WTC11 (cell line): ENCODE measurements at regions not wholly inside any gene's neighbourhood (a gene's known extent, or its start where the extent isn't known, plus 50 kb on each side); places are given as distances from the start of the nearest gene placed in this dataset.

Source experiments
- ATF1 ChIP-seq: sonication (generic); formaldehyde crosslinking; IDR thresholded peaks from 2 replicates; pipeline ENCODE4 v1.8.1; 2023; ENCODE audit warnings: mild to moderate bottlenecking, moderate library complexity, missing genetic modification reagents
- ELF4 ChIP-seq: sonication (generic); formaldehyde crosslinking; IDR thresholded peaks from 2 replicates; pipeline ENCODE4 v1.8.1; 2022; ENCODE audit warnings: low read depth, mild to moderate bottlenecking, moderate library complexity, missing genetic modification reagents
- ETV6 ChIP-seq: sonication (generic); formaldehyde crosslinking; IDR thresholded peaks from 2 replicates; pipeline ENCODE4 v1.8.1; 2022; ENCODE audit warnings: mild to moderate bottlenecking, missing genetic modification reagents
- NR1H2 ChIP-seq: sonication (generic); formaldehyde crosslinking; IDR thresholded peaks from 2 replicates; pipeline ENCODE4 v1.9.0; 2021; ENCODE audit warnings: mild to moderate bottlenecking, moderate library complexity, missing genetic modification reagents
- NR3C1 ChIP-seq: sonication (generic); formaldehyde crosslinking; conservative IDR thresholded peaks from 2 replicates; pipeline ENCODE4 v1.8.1; 2023; ENCODE audit warnings: low read depth, mild to moderate bottlenecking, missing genetic modification reagents
- SMAD4 ChIP-seq: sonication (generic); formaldehyde crosslinking; IDR thresholded peaks from 2 replicates; pipeline ENCODE4 v1.8.0; 2022; ENCODE audit warnings: mild to moderate bottlenecking, missing genetic modification reagents
- TCF7 ChIP-seq: sonication (generic); formaldehyde crosslinking; IDR thresholded peaks from 2 replicates; pipeline ENCODE4 v1.8.0; 2022; ENCODE audit warnings: mild to moderate bottlenecking, low read depth, missing genetic modification reagents, moderate library complexity
- ZNF219 ChIP-seq: sonication (generic); formaldehyde crosslinking; IDR thresholded peaks from 2 replicates; pipeline ENCODE4 v1.8.0; 2023; ENCODE audit warnings: missing genetic modification reagents, mild to moderate bottlenecking, borderline replicate concordance
- TF ChIP-seq, protein P1 (sequence below): fragments of 200-600 bp; IDR thresholded peaks from 2 replicates; pipeline ENCODE4 v1.8.0; 2022; ENCODE audit warnings: antibody characterized with exemption
- TF ChIP-seq, protein P2 (sequence below): sonication (generic); formaldehyde crosslinking; IDR thresholded peaks from 2 replicates; pipeline ENCODE4 v1.8.0; 2022; ENCODE audit warnings: missing genetic modification reagents

DNA sequence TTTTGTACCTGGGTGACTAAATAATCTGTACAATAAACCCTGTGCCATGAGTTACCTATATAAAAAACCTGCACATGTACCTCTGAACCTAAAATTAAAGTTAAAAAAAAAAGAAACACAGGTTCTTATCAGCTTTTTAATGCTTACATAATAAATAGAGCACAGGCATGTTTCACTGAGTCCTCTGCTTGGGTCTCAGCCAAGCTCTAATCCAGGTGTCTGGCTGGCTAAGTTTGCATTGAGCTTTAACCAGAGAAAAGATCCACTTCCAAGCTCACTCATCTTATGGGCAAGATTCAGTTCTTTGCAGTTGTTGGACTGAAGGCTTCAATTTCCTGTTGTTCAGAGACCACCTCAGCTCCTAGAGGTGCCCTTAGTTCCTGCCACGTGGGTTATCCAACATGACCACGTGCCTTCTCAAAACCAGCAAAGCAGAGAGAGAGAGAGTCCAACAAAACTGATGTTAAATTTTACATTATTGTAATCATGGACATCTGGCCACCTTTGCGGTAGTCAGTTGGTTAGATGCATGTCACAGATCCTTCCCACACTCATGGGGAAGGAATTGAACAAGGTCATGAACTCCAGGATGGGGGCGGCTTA is 68.2 kb upstream of the TMPRSS2 start:
- TF ChIP-seq, protein P1, sequence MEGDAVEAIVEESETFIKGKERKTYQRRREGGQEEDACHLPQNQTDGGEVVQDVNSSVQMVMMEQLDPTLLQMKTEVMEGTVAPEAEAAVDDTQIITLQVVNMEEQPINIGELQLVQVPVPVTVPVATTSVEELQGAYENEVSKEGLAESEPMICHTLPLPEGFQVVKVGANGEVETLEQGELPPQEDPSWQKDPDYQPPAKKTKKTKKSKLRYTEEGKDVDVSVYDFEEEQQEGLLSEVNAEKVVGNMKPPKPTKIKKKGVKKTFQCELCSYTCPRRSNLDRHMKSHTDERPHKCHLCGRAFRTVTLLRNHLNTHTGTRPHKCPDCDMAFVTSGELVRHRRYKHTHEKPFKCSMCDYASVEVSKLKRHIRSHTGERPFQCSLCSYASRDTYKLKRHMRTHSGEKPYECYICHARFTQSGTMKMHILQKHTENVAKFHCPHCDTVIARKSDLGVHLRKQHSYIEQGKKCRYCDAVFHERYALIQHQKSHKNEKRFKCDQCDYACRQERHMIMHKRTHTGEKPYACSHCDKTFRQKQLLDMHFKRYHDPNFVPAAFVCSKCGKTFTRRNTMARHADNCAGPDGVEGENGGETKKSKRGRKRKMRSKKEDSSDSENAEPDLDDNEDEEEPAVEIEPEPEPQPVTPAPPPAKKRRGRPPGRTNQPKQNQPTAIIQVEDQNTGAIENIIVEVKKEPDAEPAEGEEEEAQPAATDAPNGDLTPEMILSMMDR, result no peak
- TF ChIP-seq NR3C1 (CRISPR knock-in tag) (no peak), ETV6 (CRISPR knock-in tag) (no peak), SMAD4 (no peak), TCF7 (CRISPR knock-in tag) (no peak), NR1H2 (no peak), ZNF219 (CRISPR knock-in tag) (no peak), ATF1 (CRISPR knock-in tag) (no peak), ELF4 (CRISPR knock-in tag) (no peak)
- TF ChIP-seq, protein P2, sequence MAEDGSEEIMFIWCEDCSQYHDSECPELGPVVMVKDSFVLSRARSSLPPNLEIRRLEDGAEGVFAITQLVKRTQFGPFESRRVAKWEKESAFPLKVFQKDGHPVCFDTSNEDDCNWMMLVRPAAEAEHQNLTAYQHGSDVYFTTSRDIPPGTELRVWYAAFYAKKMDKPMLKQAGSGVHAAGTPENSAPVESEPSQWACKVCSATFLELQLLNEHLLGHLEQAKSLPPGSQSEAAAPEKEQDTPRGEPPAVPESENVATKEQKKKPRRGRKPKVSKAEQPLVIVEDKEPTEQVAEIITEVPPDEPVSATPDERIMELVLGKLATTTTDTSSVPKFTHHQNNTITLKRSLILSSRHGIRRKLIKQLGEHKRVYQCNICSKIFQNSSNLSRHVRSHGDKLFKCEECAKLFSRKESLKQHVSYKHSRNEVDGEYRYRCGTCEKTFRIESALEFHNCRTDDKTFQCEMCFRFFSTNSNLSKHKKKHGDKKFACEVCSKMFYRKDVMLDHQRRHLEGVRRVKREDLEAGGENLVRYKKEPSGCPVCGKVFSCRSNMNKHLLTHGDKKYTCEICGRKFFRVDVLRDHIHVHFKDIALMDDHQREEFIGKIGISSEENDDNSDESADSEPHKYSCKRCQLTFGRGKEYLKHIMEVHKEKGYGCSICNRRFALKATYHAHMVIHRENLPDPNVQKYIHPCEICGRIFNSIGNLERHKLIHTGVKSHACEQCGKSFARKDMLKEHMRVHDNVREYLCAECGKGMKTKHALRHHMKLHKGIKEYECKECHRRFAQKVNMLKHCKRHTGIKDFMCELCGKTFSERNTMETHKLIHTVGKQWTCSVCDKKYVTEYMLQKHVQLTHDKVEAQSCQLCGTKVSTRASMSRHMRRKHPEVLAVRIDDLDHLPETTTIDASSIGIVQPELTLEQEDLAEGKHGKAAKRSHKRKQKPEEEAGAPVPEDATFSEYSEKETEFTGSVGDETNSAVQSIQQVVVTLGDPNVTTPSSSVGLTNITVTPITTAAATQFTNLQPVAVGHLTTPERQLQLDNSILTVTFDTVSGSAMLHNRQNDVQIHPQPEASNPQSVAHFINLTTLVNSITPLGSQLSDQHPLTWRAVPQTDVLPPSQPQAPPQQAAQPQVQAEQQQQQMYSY (CRISPR knock-in tag), result no peak
